ENCODE measurements at regions not wholly inside any gene's neighbourhood (a gene's known extent, or its start where the extent isn't known, plus 50 kb on each side); places are given as distances from the start of the nearest gene placed in this dataset.

- Mint-ChIP-seq H3K9me3 (no peaks in the 10 kb centered on the region), H3K27me3 (ENCODE audit: low read depth in 3 of 3) (peaks cover 3 to 5% (median 5%) of the 10 kb centered on the region in 3 donors), H3K27ac (no peak overlapping the region), H3K4me1 (peaks cover 15 to 18% of the 10 kb centered on the region in 2 donors), H3K4me3 (no peak overlapping the region), H3K36me3 (no peaks in the 10 kb centered on the region)
- DNase-seq = no peak
Observed at GRCh38 chr20:24048024-24048611, 59.5 kb upstream of the GGTLC1 start.

- peaks cover 15 to 18% of the 10 kb centered on the region in 2 donors for H3K4me1 Mint-ChIP-seq
- H3K4me3 Mint-ChIP-seq = peak overlapping the region in 1 of 5 donors; percentile 22
Observed at GRCh38 chr20:24046888-24047287, 58.3 kb upstream of the GGTLC1 start.

GRCh38 chr20:24045621-24046318 lies 57.2 kb upstream of the GGTLC1 start:
- Mint-ChIP-seq H3K27ac (peak overlapping the region; percentile 73 to 87 (median 78)), H3K27me3 (ENCODE audit: low read depth in 3 of 3) (peaks cover 2 to 3% (median 2%) of the 10 kb centered on the region in 3 donors), H3K4me3 (peak overlapping the region in 4 of 5 donors; percentile 24 to 55 (median 30)), H3K36me3 (peaks cover 0 to 4% (median 0%) of the 10 kb centered on the region in 3 donors), H3K4me1 (peaks cover 17 to 18% of the 10 kb centered on the region in 2 donors), H3K9me3 (no peaks in the 10 kb centered on the region)
- DNase-seq = peak in 1 of 3 donors; percentile 12

More at GRCh38 chr20:24046888-24047287, 58.3 kb upstream of the GGTLC1 start:
- Mint-ChIP-seq H3K36me3 (peaks cover 0 to 1% (median 0%) of the 10 kb centered on the region in 3 donors), H3K9me3 (no peaks in the 10 kb centered on the region), H3K27ac (peak overlapping the region in 2 of 6 donors; percentile 16 to 34), H3K27me3 (ENCODE audit: low read depth in 3 of 3) (peaks cover 2 to 5% (median 3%) of the 10 kb centered on the region in 3 donors)
- no peak for DNase-seq

- H3K4me1 Mint-ChIP-seq = peaks cover 33 to 38% of the 10 kb centered on the region in 2 donors
- no peaks in the 10 kb centered on the region for H3K9me3 Mint-ChIP-seq
- peak overlapping the region in 2 of 6 donors; percentile 3 to 5 for H3K27ac Mint-ChIP-seq
- DNase-seq = no peak
- peaks cover 0 to 3% (median 0%) of the 10 kb centered on the region in 3 donors for H3K27me3 Mint-ChIP-seq (ENCODE audit: low read depth in 3 of 3)
- H3K36me3 Mint-ChIP-seq = peaks cover 0 to 4% (median 0%) of the 10 kb centered on the region in 3 donors
- no peak overlapping the region for H3K4me3 Mint-ChIP-seq
Observed at GRCh38 chr20:24043294-24043693, 54.7 kb upstream of the GGTLC1 start.

GRCh38 chr20:24042646-24043045 lies 54.1 kb upstream of the GGTLC1 start:
- no peak overlapping the region for H3K4me3 Mint-ChIP-seq
- DNase-seq = no peak
- peaks cover 39 to 44% of the 10 kb centered on the region in 2 donors for H3K4me1 Mint-ChIP-seq
- no peaks in the 10 kb centered on the region for H3K9me3 Mint-ChIP-seq
- H3K27me3 Mint-ChIP-seq (ENCODE audit: low read depth in 3 of 3) = peaks cover 0 to 3% (median 0%) of the 10 kb centered on the region in 3 donors
- H3K27ac Mint-ChIP-seq = peak overlapping the region in 1 of 6 donors; percentile 28
- H3K36me3 Mint-ChIP-seq = peaks cover 0 to 4% (median 0%) of the 10 kb centered on the region in 3 donors

- H3K27ac Mint-ChIP-seq = no peak overlapping the region
- DNase-seq = no peak
- no peak overlapping the region for H3K4me3 Mint-ChIP-seq
- peaks cover 0 to 4% (median 0%) of the 10 kb centered on the region in 3 donors for H3K36me3 Mint-ChIP-seq
- peaks cover 0 to 3% (median 0%) of the 10 kb centered on the region in 3 donors for H3K27me3 Mint-ChIP-seq (ENCODE audit: low read depth in 3 of 3)
- H3K4me1 Mint-ChIP-seq = peaks cover 33 to 40% of the 10 kb centered on the region in 2 donors
- no peaks in the 10 kb centered on the region for H3K9me3 Mint-ChIP-seq
Observed at GRCh38 chr20:24040896-24041459, 52.4 kb upstream of the GGTLC1 start.

GRCh38 chr20:24039196-24039595 lies 50.6 kb upstream of the GGTLC1 start:
- Mint-ChIP-seq H3K4me3 (no peak overlapping the region), H3K27ac (no peak overlapping the region)
- DNase-seq = no peak

More at GRCh38 chr20:24039196-24039595, 50.6 kb upstream of the GGTLC1 start:
- Mint-ChIP-seq H3K27me3 (ENCODE audit: low read depth in 3 of 3) (peaks cover 0 to 3% (median 0%) of the 10 kb centered on the region in 3 donors), H3K36me3 (peaks cover 0 to 4% (median 0%) of the 10 kb centered on the region in 3 donors), H3K9me3 (no peaks in the 10 kb centered on the region), H3K4me1 (peaks cover 31 to 39% of the 10 kb centered on the region in 2 donors)
